Esophagus squamous epithelium (tissue), 5 donors: ENCODE measurements at regions not wholly inside any gene's neighbourhood (a gene's known extent, or its start where the extent isn't known, plus 50 kb on each side); places are given as distances from the start of the nearest gene placed in this dataset.

Experiments
- DNase-seq: peaks from one replicate; lab custom pipeline; 2025; lab: John Stamatoyannopoulos, UW
- H3K27ac ChIP-seq, 4 donors: fragments of 200-600 bp; sonication (generic); one replicate each; pipeline ENCODE4 v1.5.1; 2016 to 2019; ENCODE audit warnings: mild to moderate bottlenecking in 1 of 4
- H3K27me3 ChIP-seq, 4 donors: fragments of 200-600 bp; sonication (generic); 1 replicate in 3 of 4; 2 replicates in 1 of 4; pipeline versions ENCODE4 v1.5.1 to v1.6.0; 2017 to 2021; ENCODE audit warnings: antibody characterized with exemption in 1 of 4
- H3K36me3 ChIP-seq, 3 donors: fragments of 200-600 bp; sonication (generic); one replicate each; pipeline ENCODE4 v1.5.1; 2016 to 2019
- H3K4me1 ChIP-seq, 3 donors: fragments of 200-600 bp; sonication (generic); one replicate each; pipeline ENCODE4 v1.5.1; 2017 to 2019
- H3K4me3 ChIP-seq, 4 donors: fragments of 200-600 bp; sonication (generic); 1 replicate in 3 of 4; 2 replicates in 1 of 4; pipeline ENCODE4 v1.5.1; 2016 to 2019; ENCODE audit warnings: mild to moderate bottlenecking in 2 of 4, moderate library complexity in 1 of 4
- H3K9me3 ChIP-seq, 3 donors: fragments of 200-600 bp; sonication (generic); one replicate each; pipeline ENCODE4 v1.5.1; 2016 to 2019
- CTCF ChIP-seq, 6 experiments: fragments of 450-650 bp in 4 of 6; fragments of 200-600 bp in 2 of 6; sonication (generic) in 2 of 6; IDR thresholded peaks; one replicate each; pipeline ENCODE4 v1.5.1; 2016 to 2019; ENCODE audit warnings: antibody characterized with exemption in 6 of 6, mild to moderate bottlenecking in 4 of 6, moderate library complexity in 4 of 6
- POLR2A ChIP-seq, 4 donors: fragments of 450-650 bp; IDR thresholded peaks; one replicate each; pipeline ENCODE4 v1.6.1; 2017; ENCODE audit warnings: antibody characterized with exemption in 4 of 4, mild to moderate bottlenecking in 4 of 4, moderate library complexity in 3 of 4
- WGBS, 2 donors: methylation state at CpG; one replicate each; pipeline ENCODE4 v1.1.5; 2018; 5-methylcytosine and 5-hydroxymethylcytosine counted together
- intact Hi-C: fragments of 100-400 bp; cut with DNase I; formaldehyde crosslinking; loops from one replicate; pipeline ENCODE4 v1.15.0; 2022
- donor health status: DM: yes; HTN: yes; CAD: no.

GRCh38 chr2:134161170-134161547 is 92.7 kb upstream of the MGAT5 start:
- H3K4me3 ChIP-seq, result no peak overlapping the region
- no peak for DNase-seq
- no peak overlapping the region for H3K27ac ChIP-seq
- no peaks in the 10 kb centered on the region for H3K9me3 ChIP-seq
- 38 to 43% methylated on average over 4 of the region's 4 CpGs for WGBS, 2 donors
- H3K27me3 ChIP-seq, result no peaks in the 10 kb centered on the region
- TF ChIP-seq CTCF (IDR thresholded peaks at IDR 0.05) (no peak), POLR2A (IDR thresholded peaks at IDR 0.05) (no peak)
- peaks cover 0 to 19% (median 5%) of the 10 kb centered on the region in 3 donors for H3K4me1 ChIP-seq
- intact Hi-C loops, result no loop called here
- H3K36me3 ChIP-seq, result peaks cover 0 to under 1% (median 0%) of the 10 kb centered on the region in 3 donors

- H3K27me3 ChIP-seq, result no peaks in the 10 kb centered on the region
- no peak overlapping the region for H3K27ac ChIP-seq
- no peaks in the 10 kb centered on the region for H3K9me3 ChIP-seq
- TF ChIP-seq POLR2A (IDR thresholded peaks at IDR 0.05) (no peak), CTCF (IDR thresholded peaks at IDR 0.05) (no peak)
- WGBS, 2 donors, result 79 to 87% methylated on average over 4 of the region's 4 CpGs
- no peak overlapping the region for H3K4me3 ChIP-seq
- DNase-seq, result no peak
- H3K36me3 ChIP-seq, result no peaks in the 10 kb centered on the region
- peaks cover 0 to 17% (median 5%) of the 10 kb centered on the region in 3 donors for H3K4me1 ChIP-seq
- intact Hi-C loops, result no loop called here
Observed at GRCh38 chr2:134163336-134163735, 90.5 kb upstream of the MGAT5 start.

- no peaks in the 10 kb centered on the region for H3K27me3 ChIP-seq
- no peaks in the 10 kb centered on the region for H3K36me3 ChIP-seq
- TF ChIP-seq CTCF (IDR thresholded peaks at IDR 0.05), result no peak
- TF ChIP-seq POLR2A (IDR thresholded peaks at IDR 0.05), result no peak
- H3K9me3 ChIP-seq, result no peaks in the 10 kb centered on the region
- no peak overlapping the region for H3K4me3 ChIP-seq
- intact Hi-C loops, result no loop called here
- no peak for DNase-seq
- no peak overlapping the region for H3K27ac ChIP-seq
- peaks cover 0 to 17% (median 5%) of the 10 kb centered on the region in 3 donors for H3K4me1 ChIP-seq
Observed at GRCh38 chr2:134164306-134164705, 89.6 kb upstream of the MGAT5 start.

GRCh38 chr2:134167015-134167414 is 86.9 kb upstream of the MGAT5 start:
- no peaks in the 10 kb centered on the region for H3K9me3 ChIP-seq
- intact Hi-C loops, result no loop called here
- no peak overlapping the region for H3K27ac ChIP-seq
- H3K4me3 ChIP-seq, result no peak overlapping the region
- H3K4me1 ChIP-seq, result peaks cover 0 to 15% (median 3%) of the 10 kb centered on the region in 3 donors
- DNase-seq, result no peak
- no peaks in the 10 kb centered on the region for H3K27me3 ChIP-seq
- no peaks in the 10 kb centered on the region for H3K36me3 ChIP-seq
- no peak for TF ChIP-seq POLR2A (IDR thresholded peaks at IDR 0.05)
- no peak for TF ChIP-seq CTCF (IDR thresholded peaks at IDR 0.05)
- 90 to 92% methylated on average over 3 of the region's 3 CpGs for whole genome bisulfite sequencing, 2 donors

GRCh38 chr2:134169788-134170187 is 84.1 kb upstream of the MGAT5 start:
- Histone ChIP-seq H3K27me3 (no peaks in the 10 kb centered on the region), H3K27ac (no peak overlapping the region), H3K4me1 (peaks cover 3 to 35% (median 6%) of the 10 kb centered on the region in 3 donors), H3K36me3 (no peaks in the 10 kb centered on the region), H3K9me3 (no peaks in the 10 kb centered on the region), H3K4me3 (no peak overlapping the region)
- DNase-seq, result no peak
- intact Hi-C loops, result no loop called here
- 66 to 71% methylated on average over 3 of the region's 3 CpGs for WGBS, 2 donors
- TF ChIP-seq POLR2A (IDR thresholded peaks at IDR 0.05) (no peak), CTCF (IDR thresholded peaks at IDR 0.05) (no peak)
